ENCODE measurements at regions not wholly inside any gene's neighbourhood (a gene's known extent, or its start where the extent isn't known, plus 50 kb on each side); places are given as distances from the start of the nearest gene placed in this dataset.
A peak's percentile ranks its signal among the peaks of the same experiment; 100 is the strongest.

DNA sequence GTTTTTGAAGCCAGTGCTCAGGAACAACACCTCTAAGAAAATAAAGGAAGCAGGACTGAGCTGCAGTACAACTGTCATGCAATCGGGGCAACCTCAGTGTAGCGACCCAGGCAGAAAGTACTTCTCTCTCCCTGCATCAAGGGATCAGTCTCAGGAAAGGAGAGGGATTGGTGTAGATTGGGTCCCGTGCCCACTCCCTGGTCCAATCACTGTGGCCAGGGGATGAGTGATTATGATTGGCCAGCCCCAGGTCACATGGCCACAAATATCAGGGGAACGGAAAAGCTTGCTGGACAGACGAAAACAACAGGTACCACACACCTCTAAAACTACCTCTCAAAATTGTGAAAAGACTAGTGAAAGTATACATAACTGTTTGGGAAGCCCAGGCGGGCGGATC lies 136.2 kb upstream of the F3 start:
- intact Hi-C loops (cut with DNase I), result no loop called here
- TF ChIP-seq, protein P1, sequence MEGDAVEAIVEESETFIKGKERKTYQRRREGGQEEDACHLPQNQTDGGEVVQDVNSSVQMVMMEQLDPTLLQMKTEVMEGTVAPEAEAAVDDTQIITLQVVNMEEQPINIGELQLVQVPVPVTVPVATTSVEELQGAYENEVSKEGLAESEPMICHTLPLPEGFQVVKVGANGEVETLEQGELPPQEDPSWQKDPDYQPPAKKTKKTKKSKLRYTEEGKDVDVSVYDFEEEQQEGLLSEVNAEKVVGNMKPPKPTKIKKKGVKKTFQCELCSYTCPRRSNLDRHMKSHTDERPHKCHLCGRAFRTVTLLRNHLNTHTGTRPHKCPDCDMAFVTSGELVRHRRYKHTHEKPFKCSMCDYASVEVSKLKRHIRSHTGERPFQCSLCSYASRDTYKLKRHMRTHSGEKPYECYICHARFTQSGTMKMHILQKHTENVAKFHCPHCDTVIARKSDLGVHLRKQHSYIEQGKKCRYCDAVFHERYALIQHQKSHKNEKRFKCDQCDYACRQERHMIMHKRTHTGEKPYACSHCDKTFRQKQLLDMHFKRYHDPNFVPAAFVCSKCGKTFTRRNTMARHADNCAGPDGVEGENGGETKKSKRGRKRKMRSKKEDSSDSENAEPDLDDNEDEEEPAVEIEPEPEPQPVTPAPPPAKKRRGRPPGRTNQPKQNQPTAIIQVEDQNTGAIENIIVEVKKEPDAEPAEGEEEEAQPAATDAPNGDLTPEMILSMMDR (IDR thresholded peaks at IDR 0.05), result no peak
- H3K27me3 ChIP-seq, result no peaks in the 10 kb centered on the region
- no peak overlapping the region for H3K9ac ChIP-seq (ENCODE audit: low read depth in 2 of 2, low read length in 2 of 2)
- no peak overlapping the region for H3K27ac ChIP-seq
- H3K36me3 ChIP-seq, result no peaks in the 10 kb centered on the region
- peaks cover 10% of the 10 kb centered on the region for H3K4me1 ChIP-seq
- no peak for DNase-seq
- H3K4me3 ChIP-seq, result no peak overlapping the region
- no peaks in the 10 kb centered on the region for H3K9me3 ChIP-seq

DNA sequence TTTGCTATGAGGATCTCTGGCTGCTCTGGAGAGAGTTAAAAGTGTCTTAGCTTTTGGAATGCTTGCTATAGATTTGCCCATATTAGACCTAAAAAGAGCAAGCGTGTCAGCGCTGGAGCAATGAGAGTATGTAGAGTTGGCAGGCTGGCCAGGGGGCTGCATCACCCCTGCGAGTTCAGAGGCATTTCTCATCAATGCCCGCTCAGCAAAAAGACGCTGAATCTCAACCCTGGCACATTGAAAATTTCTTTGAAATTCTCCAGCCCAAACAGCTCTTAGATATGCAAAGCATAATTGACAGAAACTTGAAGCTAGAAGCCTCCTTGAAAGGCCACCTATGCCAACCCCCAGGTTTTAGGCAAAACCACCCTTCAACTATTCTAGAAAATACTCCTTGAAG lies 135.5 kb upstream of the F3 start:
- intact Hi-C loops (cut with DNase I), result no loop called here
- Histone ChIP-seq H3K4me3 (no peak overlapping the region), H3K27me3 (no peaks in the 10 kb centered on the region), H3K9ac (ENCODE audit: low read depth in 2 of 2, low read length in 2 of 2) (peak overlapping the region in 1 of 2 donors; percentile 38), H3K4me1 (peaks cover 10% of the 10 kb centered on the region), H3K36me3 (no peaks in the 10 kb centered on the region), H3K27ac (peak overlapping the region; percentile 50), H3K9me3 (no peaks in the 10 kb centered on the region)
- TF ChIP-seq, protein P1 (IDR thresholded peaks at IDR 0.05), result no peak
- no peak for DNase-seq

DNA sequence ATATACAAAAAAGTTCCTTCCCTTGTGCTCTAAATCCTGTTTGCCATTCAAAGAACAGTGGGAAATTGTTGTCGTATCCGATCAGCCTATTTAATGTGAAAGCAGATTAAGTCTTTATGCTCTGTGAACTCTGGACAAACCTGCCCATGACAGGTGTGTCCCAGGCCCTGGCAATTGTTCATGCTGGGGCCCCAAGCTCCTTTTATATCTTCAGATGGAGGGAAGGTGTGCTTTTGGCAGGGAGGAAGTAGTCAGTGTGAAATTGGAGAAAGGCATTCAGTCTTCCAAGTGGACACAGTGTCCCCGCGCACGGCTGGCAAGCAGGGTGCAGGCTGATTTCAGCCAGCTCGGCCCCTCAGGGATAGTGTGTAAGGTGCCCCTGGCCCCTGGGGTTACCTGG lies 135.1 kb upstream of the F3 start:
- H3K4me1 ChIP-seq, result peaks cover 10% of the 10 kb centered on the region
- peak overlapping the region in 1 of 2 donors; percentile 38 for H3K9ac ChIP-seq (ENCODE audit: low read depth in 2 of 2, low read length in 2 of 2)
- peak; percentile 63 for DNase-seq
- H3K36me3 ChIP-seq, result no peaks in the 10 kb centered on the region
- TF ChIP-seq, protein P1 (IDR thresholded peaks at IDR 0.05), result no peak
- intact Hi-C loops (cut with DNase I), result no loop called here
- H3K27me3 ChIP-seq, result no peaks in the 10 kb centered on the region
- H3K4me3 ChIP-seq, result no peak overlapping the region
- H3K27ac ChIP-seq, result peak overlapping the region; percentile 50
- H3K9me3 ChIP-seq, result no peaks in the 10 kb centered on the region

DNA sequence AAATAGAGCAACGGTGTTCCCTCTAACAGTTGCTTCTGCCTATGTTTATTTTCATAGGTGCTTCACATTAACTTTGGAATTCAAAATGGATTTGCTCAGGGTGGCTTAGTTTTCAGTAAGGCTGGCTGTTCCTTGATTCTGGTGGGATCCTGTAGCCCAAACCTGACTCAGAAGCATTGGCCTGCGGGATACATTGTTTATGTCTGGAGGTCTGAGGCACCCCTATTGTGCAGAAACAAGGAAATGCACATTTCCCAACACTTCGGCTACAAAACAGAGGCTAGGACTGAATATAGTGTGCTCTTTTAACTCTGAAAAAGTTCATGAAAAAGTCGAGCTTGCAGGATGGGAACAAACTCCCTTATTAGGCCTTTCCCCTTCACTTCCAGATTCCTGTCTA lies 133.8 kb upstream of the F3 start:
- Histone ChIP-seq H3K27ac (no peak overlapping the region), H3K4me3 (no peak overlapping the region), H3K36me3 (no peaks in the 10 kb centered on the region), H3K27me3 (no peaks in the 10 kb centered on the region), H3K9me3 (no peaks in the 10 kb centered on the region), H3K4me1 (peaks cover 10% of the 10 kb centered on the region), H3K9ac (ENCODE audit: low read depth in 2 of 2, low read length in 2 of 2) (no peak overlapping the region)
- DNase-seq, result no peak
- intact Hi-C loops (cut with DNase I), result no loop called here
- TF ChIP-seq, protein P1 (IDR thresholded peaks at IDR 0.05), result no peak

DNA sequence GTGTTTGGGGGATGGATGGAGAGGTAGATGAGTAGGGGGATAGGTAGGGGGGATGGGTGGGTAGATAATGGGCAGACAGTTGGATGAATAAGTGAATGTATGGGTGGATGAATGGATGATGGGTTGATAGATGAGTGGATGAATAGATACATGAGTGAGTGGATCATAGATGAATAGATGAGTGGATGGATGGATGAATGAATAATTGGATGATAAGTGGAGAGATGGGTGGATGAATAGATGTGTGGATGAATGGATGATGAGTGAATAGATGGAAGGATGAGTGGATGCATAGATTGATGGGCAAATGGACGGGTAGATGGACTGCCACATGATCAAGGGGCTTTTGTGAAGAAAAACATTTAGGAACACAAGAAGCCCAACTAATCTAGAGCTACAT lies 133.3 kb upstream of the F3 start:
- peaks cover 10% of the 10 kb centered on the region for H3K4me1 ChIP-seq
- no peaks in the 10 kb centered on the region for H3K9me3 ChIP-seq
- DNase-seq, result no peak
- TF ChIP-seq, protein P1 (IDR thresholded peaks at IDR 0.05), result no peak
- no peaks in the 10 kb centered on the region for H3K27me3 ChIP-seq
- H3K27ac ChIP-seq, result no peak overlapping the region
- no peaks in the 10 kb centered on the region for H3K36me3 ChIP-seq
- H3K9ac ChIP-seq (ENCODE audit: low read depth in 2 of 2, low read length in 2 of 2), result no peak overlapping the region
- no peak overlapping the region for H3K4me3 ChIP-seq
- intact Hi-C loops (cut with DNase I), result no loop called here

DNA sequence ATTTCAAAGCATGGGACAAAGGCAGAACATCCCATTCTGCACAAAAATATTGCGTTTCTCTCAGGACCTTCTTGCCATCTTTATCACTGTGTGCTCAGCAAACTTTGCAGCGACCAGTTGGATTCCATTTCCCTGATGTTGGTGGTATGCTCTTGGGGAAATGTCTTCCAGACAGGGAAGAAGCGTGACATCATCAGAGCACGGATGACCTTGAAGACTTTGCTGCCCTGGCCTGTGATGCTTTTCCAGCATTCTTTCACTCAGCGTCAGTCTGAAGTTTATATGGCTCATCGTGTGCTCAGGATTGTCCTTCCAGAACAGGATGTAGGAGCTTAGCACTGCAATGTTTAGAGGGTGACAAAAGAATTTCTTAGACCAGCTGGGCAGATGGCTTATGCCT lies 131.4 kb upstream of the F3 start:
- Histone ChIP-seq H3K27ac (no peak overlapping the region), H3K9me3 (no peaks in the 10 kb centered on the region), H3K4me3 (no peak overlapping the region), H3K4me1 (peaks cover 10% of the 10 kb centered on the region), H3K27me3 (no peaks in the 10 kb centered on the region), H3K9ac (ENCODE audit: low read depth in 2 of 2, low read length in 2 of 2) (no peak overlapping the region), H3K36me3 (no peaks in the 10 kb centered on the region)
- TF ChIP-seq, protein P1 (IDR thresholded peaks at IDR 0.05), result no peak
- intact Hi-C loops (cut with DNase I), result no loop called here
- no peak for DNase-seq

All from colonic mucosa (tissue), 4 donors.